ENCODE measurements at regions not wholly inside any gene's neighbourhood (a gene's known extent, or its start where the extent isn't known, plus 50 kb on each side); places are given as distances from the start of the nearest gene placed in this dataset.
"Not testable (repeated sequence)": the region's sequence is repeated elsewhere in the genome, so short reads cannot be mapped to it uniquely, and the experiment has no call there.

GRCh38 chr7:142561396-142561795 is 187.9 kb upstream of the PRSS1 start:
- TF ChIP-seq CTCF, POLR2A (IDR thresholded peaks at IDR 0.05): not testable (repeated sequence)
